A549 (cell line): ENCODE measurements at regions not wholly inside any gene's neighbourhood (a gene's known extent, or its start where the extent isn't known, plus 50 kb on each side); places are given as distances from the start of the nearest gene placed in this dataset.

ENCODE experiments used
- ATAC-seq, 2 experiments: fragments of 200-7000 bp in 1 of 2; fragments of >200 bp in 1 of 2; cut with Nextera tagmentation in 1 of 2; cut with Tn5 transposase in 1 of 2; 3 replicates each; pipeline versions ENCODE4 v1.8.0 to v1.9.1; 2018 to 2020; ENCODE audit warnings: mild to moderate bottlenecking in 1 of 2, moderate library complexity in 1 of 2
- CTCF ChIA-PET: fragments of 300-600 bp; sonication (Branson Sonifier 250); formaldehyde crosslinking; extraction: SDS; loops from one replicate; lab custom pipeline; 2021; ENCODE audit warnings: antibody characterized with exemption, inconsistent platforms; lab: Yijun Ruan, JAX
- POLR2A ChIA-PET: fragments of 350-600 bp; formaldehyde crosslinking; extraction: SDS; loops from one replicate; lab custom pipeline; 2021; ENCODE audit warnings: antibody characterized with exemption, inconsistent platforms; lab: Yijun Ruan, JAX
- DNase-seq, 2 experiments: peaks; one replicate each; pipeline versions ENCODE4 v3.0.0 to v3.0.0-alpha.2; 2011 to 2016; ENCODE audit warnings: low read depth in 1 of 2, low spot score in 1 of 2
- FAIRE-seq: peaks from 2 replicates; lab custom pipeline; 2011; peaks lifted over from hg19 to GRCh38; lab: Jason Lieb, UNC
- H3K27ac ChIP-seq, 2 experiments: fragments of >200 bp; sonication (Bioruptor Twin); formaldehyde crosslinking; 3 replicates each; pipeline ENCODE4 v1.5.1; 2016 to 2017
- H3K4me1 ChIP-seq: fragments of >200 bp; sonication (Bioruptor Twin); formaldehyde crosslinking; 3 replicates; pipeline ENCODE4 v1.6.1; 2016
- H3K4me2 ChIP-seq: fragments of >200 bp; sonication (Bioruptor Twin); formaldehyde crosslinking; 3 replicates; pipeline ENCODE4 v1.6.1; 2016
- H3K4me3 ChIP-seq: fragments of >200 bp; sonication (Bioruptor Twin); formaldehyde crosslinking; 3 replicates; pipeline ENCODE4 v1.5.1; 2016
- H3K9me3 ChIP-seq: fragments of >200 bp; sonication (Bioruptor Twin); formaldehyde crosslinking; 3 replicates; pipeline ENCODE4 v1.6.1; 2016
- BHLHE40 ChIP-seq: IDR thresholded peaks from 2 replicates; pipeline ENCODE4 v1.6.1; 2012; ENCODE audit warnings: low read depth, low read length, inconsistent platforms
- CBX2 ChIP-seq: fragments of 200-600 bp; sonication (generic); IDR thresholded peaks from 2 replicates; pipeline ENCODE4 v1.6.1; 2016; ENCODE audit warnings: low read depth, mild to moderate bottlenecking, borderline replicate concordance
- CHD2 ChIP-seq: fragments of 150-350 bp; IDR thresholded peaks from 2 replicates; pipeline ENCODE4 v1.6.1; 2014; ENCODE audit warnings: low read length; ENCODE audit not compliant: partially characterized antibody
- ELK1 ChIP-seq: fragments of 150-350 bp; IDR thresholded peaks from 2 replicates; pipeline ENCODE4 v1.6.1; 2014; ENCODE audit warnings: low read depth, mild to moderate bottlenecking, low read length
- ESRRA ChIP-seq: fragments of 150-350 bp; IDR thresholded peaks from 2 replicates; pipeline ENCODE4 v1.6.1; 2014; ENCODE audit warnings: mild to moderate bottlenecking, low read length, borderline replicate concordance
- FOSL2 ChIP-seq, 2 experiments: fragments of 450-650 bp in 1 of 2; fragments of >200 bp in 1 of 2; sonication (Bioruptor Twin) in 1 of 2; formaldehyde crosslinking; IDR thresholded peaks; 2 replicates each; pipeline versions ENCODE4 v1.5.0 to v1.6.1; 2016 to 2020; ENCODE audit warnings: mild to moderate bottlenecking in 1 of 2, moderate library complexity in 1 of 2
- HOXB5 ChIP-seq: fragments of 250-450 bp; sonication (Bioruptor Pico); IDR thresholded peaks from 2 replicates; pipeline ENCODE4 v1.5.0; 2020; ENCODE audit warnings: mild to moderate bottlenecking, moderate library complexity
- JUN ChIP-seq, 2 experiments: fragments of >200 bp; sonication (Bioruptor Twin); formaldehyde crosslinking; IDR thresholded peaks; 2 replicates in 1 of 2; 3 replicates in 1 of 2; pipeline ENCODE4 v1.6.1; 2016 to 2017
- MAFK ChIP-seq: fragments of 450-650 bp; IDR thresholded peaks from 2 replicates; pipeline ENCODE4 v1.6.1; 2014; ENCODE audit not compliant: partially characterized antibody
- PBX3 ChIP-seq: IDR thresholded peaks from 2 replicates; pipeline ENCODE4 v1.6.1; 2012
- PHF8 ChIP-seq: fragments of 200-600 bp; sonication (generic); IDR thresholded peaks from 2 replicates; pipeline ENCODE4 v1.6.1; 2016; ENCODE audit warnings: low read depth, mild to moderate bottlenecking, antibody characterized with exemption, moderate library complexity, borderline replicate concordance
- RAD21 ChIP-seq, 2 experiments: fragments of >200 bp in 1 of 2; sonication (Bioruptor Twin) in 1 of 2; formaldehyde crosslinking in 1 of 2; IDR thresholded peaks in 1 of 2; conservative IDR thresholded peaks in 1 of 2; 2 replicates in 1 of 2; 3 replicates in 1 of 2; pipeline ENCODE4 v1.6.1; 2012 to 2018; ENCODE audit warnings: inconsistent platforms in 1 of 2
- RARB ChIP-seq: fragments of 250-450 bp; sonication (Bioruptor Pico); IDR thresholded peaks from 2 replicates; pipeline ENCODE4 v1.8.0; 2021; ENCODE audit warnings: mild to moderate bottlenecking, moderate library complexity
- ZNF302 ChIP-seq: fragments of 250-450 bp; sonication (Bioruptor Pico); IDR thresholded peaks from 2 replicates; pipeline ENCODE4 v1.9.0; 2021; ENCODE audit warnings: inconsistent platforms, mild to moderate bottlenecking, moderate library complexity
- WGBS: methylation state at CpG from one replicate; pipeline ENCODE4 v1.1.6; 2017; ENCODE audit errors: missing lambda C conversion rate; 5-methylcytosine and 5-hydroxymethylcytosine counted together
- TF ChIP-seq, protein P1 (sequence below): fragments of 200-600 bp; sonication (generic); IDR thresholded peaks from 2 replicates; pipeline ENCODE4 v1.6.1; 2016; ENCODE audit warnings: antibody characterized with exemption, mild to moderate bottlenecking, moderate library complexity
- TF ChIP-seq, protein P2 (sequence below): fragments of 450-650 bp; IDR thresholded peaks from 2 replicates; pipeline ENCODE4 v1.6.1; 2014; ENCODE audit warnings: antibody characterized with exemption

DNA sequence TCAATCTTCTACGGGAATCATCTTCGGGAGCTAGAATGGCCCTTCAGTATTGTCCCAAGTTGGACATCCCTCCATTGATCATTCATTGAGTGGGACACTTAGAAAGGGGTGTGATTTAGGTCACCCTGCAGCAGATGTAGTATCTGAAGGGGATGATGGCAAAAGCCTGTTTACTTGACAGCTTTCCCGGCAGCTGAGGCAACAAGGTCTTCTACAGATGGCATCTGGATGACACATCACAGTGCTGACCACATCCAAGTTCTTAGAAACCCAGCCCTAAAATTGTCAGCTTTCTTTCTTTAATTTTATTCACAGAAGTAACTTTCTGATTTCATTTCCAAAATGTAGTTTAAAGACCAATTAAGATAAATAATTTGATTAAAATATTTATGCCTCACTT lies 150.3 kb downstream of the AMY1C start:
- H3K4me3 ChIP-seq, result no peak overlapping the region
- DNase-seq, result no peak
- H3K4me1 ChIP-seq, result no peaks in the 10 kb centered on the region
- no peaks in the 10 kb centered on the region for H3K9me3 ChIP-seq
- WGBS, result 7% methylated on average over 2 of the region's 3 CpGs
- TF ChIP-seq ZNF302 (CRISPR knock-in tag), result no peak
- TF ChIP-seq, protein P1, sequence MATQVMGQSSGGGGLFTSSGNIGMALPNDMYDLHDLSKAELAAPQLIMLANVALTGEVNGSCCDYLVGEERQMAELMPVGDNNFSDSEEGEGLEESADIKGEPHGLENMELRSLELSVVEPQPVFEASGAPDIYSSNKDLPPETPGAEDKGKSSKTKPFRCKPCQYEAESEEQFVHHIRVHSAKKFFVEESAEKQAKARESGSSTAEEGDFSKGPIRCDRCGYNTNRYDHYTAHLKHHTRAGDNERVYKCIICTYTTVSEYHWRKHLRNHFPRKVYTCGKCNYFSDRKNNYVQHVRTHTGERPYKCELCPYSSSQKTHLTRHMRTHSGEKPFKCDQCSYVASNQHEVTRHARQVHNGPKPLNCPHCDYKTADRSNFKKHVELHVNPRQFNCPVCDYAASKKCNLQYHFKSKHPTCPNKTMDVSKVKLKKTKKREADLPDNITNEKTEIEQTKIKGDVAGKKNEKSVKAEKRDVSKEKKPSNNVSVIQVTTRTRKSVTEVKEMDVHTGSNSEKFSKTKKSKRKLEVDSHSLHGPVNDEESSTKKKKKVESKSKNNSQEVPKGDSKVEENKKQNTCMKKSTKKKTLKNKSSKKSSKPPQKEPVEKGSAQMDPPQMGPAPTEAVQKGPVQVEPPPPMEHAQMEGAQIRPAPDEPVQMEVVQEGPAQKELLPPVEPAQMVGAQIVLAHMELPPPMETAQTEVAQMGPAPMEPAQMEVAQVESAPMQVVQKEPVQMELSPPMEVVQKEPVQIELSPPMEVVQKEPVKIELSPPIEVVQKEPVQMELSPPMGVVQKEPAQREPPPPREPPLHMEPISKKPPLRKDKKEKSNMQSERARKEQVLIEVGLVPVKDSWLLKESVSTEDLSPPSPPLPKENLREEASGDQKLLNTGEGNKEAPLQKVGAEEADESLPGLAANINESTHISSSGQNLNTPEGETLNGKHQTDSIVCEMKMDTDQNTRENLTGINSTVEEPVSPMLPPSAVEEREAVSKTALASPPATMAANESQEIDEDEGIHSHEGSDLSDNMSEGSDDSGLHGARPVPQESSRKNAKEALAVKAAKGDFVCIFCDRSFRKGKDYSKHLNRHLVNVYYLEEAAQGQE, result no peak
- no peak for TF ChIP-seq RAD21 (conservative IDR thresholded peaks at IDR 0.05 in 1 of 2, IDR thresholded peaks at IDR 0.05 in 1 of 2)
- TF ChIP-seq PBX3, result no peak
- no peak for TF ChIP-seq JUN (IDR thresholded peaks at IDR 0.05)
- TF ChIP-seq ESRRA, result no peak
- TF ChIP-seq, all 56 proteins: peak for 0
- Histone ChIP-seq H3K27ac (no peak overlapping the region), H3K4me2 (no peak overlapping the region)
- ChIA-PET CTCF (no interaction called here), POLR2A (no interaction called here)
- FAIRE-seq, result no peak
- no peak for ATAC-seq

- no peak overlapping the region for H3K4me2 ChIP-seq
- no peak overlapping the region for H3K27ac ChIP-seq
- no peaks in the 10 kb centered on the region for H3K4me1 ChIP-seq
- DNase-seq (no peak), ATAC-seq (no peak), FAIRE-seq (no peak)
- ChIA-PET CTCF (no interaction called here), POLR2A (no interaction called here)
- no peak for TF ChIP-seq CBX2
- H3K4me3 ChIP-seq, result no peak overlapping the region
- H3K9me3 ChIP-seq, result no peaks in the 10 kb centered on the region
- WGBS, result 8% methylated on average over 4 of the region's 4 CpGs
Measured at GRCh38 chr1:103901072-103901471, 151.4 kb downstream of the AMY1C start.

- H3K27ac ChIP-seq, result no peak overlapping the region
- 6% methylated on average over 1 of the region's 1 CpG for WGBS
- no peak overlapping the region for H3K4me3 ChIP-seq
- CTCF ChIA-PET, result no interaction called here
- no peak for FAIRE-seq
- POLR2A ChIA-PET, result no interaction called here
- no peak for DNase-seq
- TF ChIP-seq RAD21 (conservative IDR thresholded peaks at IDR 0.05 in 1 of 2, IDR thresholded peaks at IDR 0.05 in 1 of 2) (no peak), BHLHE40 (no peak), MAFK (no peak), ELK1 (no peak), RARB (CRISPR knock-in tag) (no peak), HOXB5 (CRISPR knock-in tag) (no peak), ZNF302 (CRISPR knock-in tag) (no peak), CHD2 (no peak), FOSL2 (IDR thresholded peaks at IDR 0.05) (no peak), FOSL2 (CRISPR knock-in tag; IDR thresholded peaks at IDR 0.05) (no peak), PHF8 (no peak)
- TF ChIP-seq, protein P2, sequence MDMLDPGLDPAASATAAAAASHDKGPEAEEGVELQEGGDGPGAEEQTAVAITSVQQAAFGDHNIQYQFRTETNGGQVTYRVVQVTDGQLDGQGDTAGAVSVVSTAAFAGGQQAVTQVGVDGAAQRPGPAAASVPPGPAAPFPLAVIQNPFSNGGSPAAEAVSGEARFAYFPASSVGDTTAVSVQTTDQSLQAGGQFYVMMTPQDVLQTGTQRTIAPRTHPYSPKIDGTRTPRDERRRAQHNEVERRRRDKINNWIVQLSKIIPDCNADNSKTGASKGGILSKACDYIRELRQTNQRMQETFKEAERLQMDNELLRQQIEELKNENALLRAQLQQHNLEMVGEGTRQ, result no peak
- TF ChIP-seq, all 56 proteins: peak for 0
- Histone ChIP-seq H3K4me1 (no peaks in the 10 kb centered on the region), H3K4me2 (no peak overlapping the region), H3K9me3 (no peaks in the 10 kb centered on the region)
- no peak for ATAC-seq
Measured at GRCh38 chr1:103905363-103905762, 155.7 kb downstream of the AMY1C start.
